Fibroblast of skin of right biceps (primary cell): ENCODE measurements at regions not wholly inside any gene's neighbourhood (a gene's known extent, or its start where the extent isn't known, plus 50 kb on each side); places are given as distances from the start of the nearest gene placed in this dataset.

Experiments
- DNase-seq: peaks from one replicate; pipeline ENCODE4 v3.0.0-alpha.2; 2013

- no peak for DNase-seq
Observed at GRCh38 chr4:141783770-141784169, 147.4 kb downstream of the IL15 start.

- peak; percentile 51 for DNase-seq
Observed at GRCh38 chr4:141786946-141787345, 150.6 kb downstream of the IL15 start.

GRCh38 chr4:141788169-141788915 is 152.0 kb downstream of the IL15 start:
- peak; percentile 50 for DNase-seq

GRCh38 chr4:141789716-141790115 is 153.3 kb downstream of the IL15 start:
- DNase-seq, result no peak

- DNase-seq, result no peak
Observed at GRCh38 chr4:141792164-141792563, 155.8 kb downstream of the IL15 start.

- peak; percentile 38 for DNase-seq
Observed at GRCh38 chr4:141797966-141798365, 161.6 kb downstream of the IL15 start.

- DNase-seq, result no peak
Observed at GRCh38 chr4:141801558-141801957, 165.2 kb downstream of the IL15 start.

GRCh38 chr4:141802333-141802732 is 165.9 kb downstream of the IL15 start:
- DNase-seq, result peak; percentile 91

- peak; percentile 55 for DNase-seq
Observed at GRCh38 chr4:141804836-141805235, 168.5 kb downstream of the IL15 start.

- DNase-seq, result peak; percentile 65
Observed at GRCh38 chr4:141807103-141807891, 170.9 kb downstream of the IL15 start.

GRCh38 chr4:141810038-141810711 is 173.8 kb downstream of the IL15 start:
- DNase-seq, result peak; percentile 43

GRCh38 chr4:141810712-141811375 is 174.5 kb downstream of the IL15 start:
- peak; percentile 30 for DNase-seq

GRCh38 chr4:141812158-141812557 is 175.8 kb downstream of the IL15 start:
- no peak for DNase-seq

GRCh38 chr4:141814499-141814898 is 178.1 kb downstream of the IL15 start:
- no peak for DNase-seq

- DNase-seq, result no peak
Observed at GRCh38 chr4:141815646-141816045, 179.3 kb downstream of the IL15 start.

GRCh38 chr4:141826260-141826659 is 189.9 kb downstream of the IL15 start:
- no peak for DNase-seq

GRCh38 chr4:141833209-141833608 is 196.8 kb downstream of the IL15 start:
- DNase-seq, result no peak

- no peak for DNase-seq
Observed at GRCh38 chr4:141840299-141840986, 204.1 kb downstream of the IL15 start.

GRCh38 chr4:141843136-141843535 is 206.8 kb downstream of the IL15 start:
- DNase-seq, result no peak

- no peak for DNase-seq
Observed at GRCh38 chr4:141845901-141846300, 209.5 kb downstream of the IL15 start.

- DNase-seq, result no peak
Observed at GRCh38 chr4:141849367-141849766, 213.0 kb downstream of the IL15 start.

- no peak for DNase-seq
Observed at GRCh38 chr4:141849778-141850177, 213.4 kb downstream of the IL15 start.
